Stimulated activated CD4-positive, alpha-beta T cell treated with anti-CD3 and anti-CD28 coated beads, Interleukin-2, amount 100 ng/mL, for 24 hours (primary cell): ENCODE measurements at regions not wholly inside any gene's neighbourhood (a gene's known extent, or its start where the extent isn't known, plus 50 kb on each side); places are given as distances from the start of the nearest gene placed in this dataset.
"Not testable (repeated sequence)": the region's sequence is repeated elsewhere in the genome, so short reads cannot be mapped to it uniquely, and the experiment has no call there.

Experiments
- DNase-seq, 2 donors: peaks; one replicate each; pipeline ENCODE4 v3.0.0-alpha.2; 2020

- DNase-seq, result not testable (repeated sequence)
Observed at GRCh38 chr10:78096486-78096885, 62.8 kb downstream of the RPS24 start.

- DNase-seq, result not testable (repeated sequence)
Observed at GRCh38 chr10:78102593-78102992, 68.9 kb downstream of the RPS24 start.

GRCh38 chr10:78109210-78109609, 75.5 kb downstream of the RPS24 start:
- DNase-seq, result no peak

- DNase-seq, result no peak
Observed at GRCh38 chr10:78115135-78115853, 81.6 kb downstream of the RPS24 start.

- no peak for DNase-seq
Observed at GRCh38 chr10:78116361-78116760, 82.7 kb downstream of the RPS24 start.

GRCh38 chr10:78118591-78118990, 84.9 kb downstream of the RPS24 start:
- DNase-seq, result no peak

- DNase-seq, result no peak
Observed at GRCh38 chr10:78121801-78122200, 88.1 kb downstream of the RPS24 start.

- no peak for DNase-seq
Observed at GRCh38 chr10:78124167-78124566, 90.5 kb downstream of the RPS24 start.

- no peak for DNase-seq
Observed at GRCh38 chr10:78129211-78129610, 95.5 kb downstream of the RPS24 start.

GRCh38 chr10:78130966-78131710, 97.5 kb downstream of the RPS24 start:
- no peak for DNase-seq

- DNase-seq, result no peak
Observed at GRCh38 chr10:78134773-78135306, 101.2 kb downstream of the RPS24 start.

- DNase-seq, result no peak
Observed at GRCh38 chr10:78137147-78137546, 103.5 kb downstream of the RPS24 start.

- DNase-seq, result no peak
Observed at GRCh38 chr10:78139341-78139740, 105.7 kb downstream of the RPS24 start.

- DNase-seq, result no peak
Observed at GRCh38 chr10:78140066-78140630, 106.5 kb downstream of the RPS24 start.

GRCh38 chr10:78143576-78143975, 109.9 kb downstream of the RPS24 start:
- no peak for DNase-seq

GRCh38 chr10:78146200-78146599, 112.5 kb downstream of the RPS24 start:
- no peak for DNase-seq

GRCh38 chr10:78147202-78147601, 113.5 kb downstream of the RPS24 start:
- no peak for DNase-seq

GRCh38 chr10:78148216-78148960, 114.7 kb downstream of the RPS24 start:
- DNase-seq, result no peak

- no peak for DNase-seq
Observed at GRCh38 chr10:78148961-78149612, 115.4 kb downstream of the RPS24 start.

GRCh38 chr10:78150756-78151155, 117.1 kb downstream of the RPS24 start:
- no peak for DNase-seq

- DNase-seq, result no peak
Observed at GRCh38 chr10:78155722-78156121, 122.1 kb downstream of the RPS24 start.

GRCh38 chr10:78160591-78160990, 126.9 kb downstream of the RPS24 start:
- no peak for DNase-seq

GRCh38 chr10:78162853-78163252, 129.2 kb downstream of the RPS24 start:
- no peak for DNase-seq
